IPS DF 6.9 (cell line): ENCODE measurements at regions not wholly inside any gene's neighbourhood (a gene's known extent, or its start where the extent isn't known, plus 50 kb on each side); places are given as distances from the start of the nearest gene placed in this dataset.

Experiments
- DNase-seq: peaks from one replicate; pipeline ENCODE4 v3.0.0-alpha.2; 2013; ENCODE audit warnings: low read depth, low spot score
- H3K27ac ChIP-seq: one replicate; pipeline ENCODE4 v1.5.1; 2013; ENCODE audit warnings: low read length, control low read depth
- H3K27me3 ChIP-seq: 2 replicates; pipeline ENCODE4 v1.6.1; 2013; ENCODE audit warnings: mild to moderate bottlenecking, low read length; ENCODE audit not compliant: control insufficient read depth, insufficient read depth
- H3K36me3 ChIP-seq: 2 replicates; pipeline ENCODE4 v1.6.1; 2013; ENCODE audit warnings: low read length; ENCODE audit not compliant: control insufficient read depth, insufficient read depth
- H3K4me1 ChIP-seq: 2 replicates; pipeline ENCODE4 v1.6.1; 2013; ENCODE audit warnings: low read length; ENCODE audit not compliant: control insufficient read depth, insufficient read depth
- H3K4me3 ChIP-seq: 2 replicates; pipeline ENCODE4 v1.5.1; 2013; ENCODE audit warnings: mild to moderate bottlenecking, low read length
- H3K9me3 ChIP-seq: 2 replicates; pipeline ENCODE4 v1.6.1; 2013; ENCODE audit warnings: low read length, inconsistent platforms; ENCODE audit not compliant: control insufficient read depth, insufficient read depth
- WGBS: extraction: QIAGEN DNeasy Blood & Tissue Kit; methylation state at CpG from one replicate; pipeline ENCODE4 v1.1.7; 2013; ENCODE audit warnings: mixed read lengths, missing lambda C conversion rate; ENCODE audit not compliant: insufficient read length, insufficient coverage; 5-methylcytosine and 5-hydroxymethylcytosine counted together

DNA sequence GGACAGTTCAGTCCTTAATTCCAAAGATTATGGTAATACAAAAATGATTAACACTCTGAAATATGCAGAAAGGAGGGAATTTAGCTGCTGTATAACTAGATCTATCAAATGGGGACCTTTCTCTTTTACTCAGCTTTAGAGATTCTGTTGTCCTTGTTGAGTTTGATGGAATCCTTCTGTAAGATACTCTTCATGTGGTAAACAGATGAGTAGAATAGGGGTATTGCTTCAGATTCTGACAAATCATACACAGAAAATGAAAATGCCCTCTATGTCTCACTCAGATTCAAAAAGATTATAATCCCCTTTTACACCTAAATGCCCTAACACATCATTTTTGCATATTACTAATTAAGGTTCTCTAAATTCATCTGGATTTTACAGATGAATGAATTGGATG, 50.7 kb downstream of the ARHGAP35 start:
- Histone ChIP-seq H3K27ac (no peak overlapping the region), H3K27me3 (no peaks in the 10 kb centered on the region), H3K36me3 (no peaks in the 10 kb centered on the region), H3K9me3 (no peaks in the 10 kb centered on the region), H3K4me3 (no peak overlapping the region), H3K4me1 (peaks cover 2% of the 10 kb centered on the region; the same call in 1 of the 2 replicates)
- DNase-seq: no peak

GRCh38 chr19:46913198-46913851, 52.5 kb downstream of the ARHGAP35 start:
- Histone ChIP-seq H3K27ac (no peak overlapping the region), H3K27me3 (no peaks in the 10 kb centered on the region), H3K9me3 (no peaks in the 10 kb centered on the region), H3K4me1 (peaks cover 2% of the 10 kb centered on the region; the same call in 1 of the 2 replicates), H3K36me3 (no peaks in the 10 kb centered on the region), H3K4me3 (no peak overlapping the region)
- no peak for DNase-seq
- WGBS: no CpG with 5 or more reads among the region's 6 CpGs

DNA sequence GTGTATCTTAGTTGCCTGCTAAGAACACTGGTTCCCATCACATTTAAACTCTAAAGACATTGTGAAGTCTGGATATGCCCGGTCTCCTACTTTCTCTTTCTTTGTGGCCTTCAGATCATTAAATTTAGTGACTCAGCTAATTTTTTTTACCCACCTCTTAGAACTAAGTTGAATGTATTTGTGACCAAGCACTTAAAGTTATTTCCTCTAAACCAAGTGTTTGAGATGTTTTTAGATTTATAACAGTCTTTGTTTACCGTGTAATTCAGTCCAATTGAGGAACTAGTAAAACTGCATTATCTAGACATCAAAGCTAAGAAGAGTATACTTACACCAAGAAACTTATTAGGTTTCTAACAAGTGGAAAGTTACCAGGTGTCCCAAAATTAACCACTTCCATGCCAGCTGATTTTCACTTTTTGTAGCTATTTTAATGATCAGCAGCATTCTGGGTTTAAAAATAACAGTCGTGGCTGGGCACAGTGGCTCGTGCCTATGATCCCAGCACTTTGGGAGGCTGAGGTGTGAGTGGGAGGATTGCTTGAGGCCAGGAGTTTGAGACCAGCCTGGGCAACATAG, 53.1 kb downstream of the ARHGAP35 start:
- no peak overlapping the region for H3K4me3 ChIP-seq
- no peaks in the 10 kb centered on the region for H3K9me3 ChIP-seq
- peaks cover 2% of the 10 kb centered on the region; the same call in 1 of the 2 replicates for H3K4me1 ChIP-seq
- no peak overlapping the region for H3K27ac ChIP-seq
- no peak for DNase-seq
- WGBS: no CpG with 5 or more reads among the region's 4 CpGs
- no peaks in the 10 kb centered on the region for H3K27me3 ChIP-seq
- no peaks in the 10 kb centered on the region for H3K36me3 ChIP-seq

DNA sequence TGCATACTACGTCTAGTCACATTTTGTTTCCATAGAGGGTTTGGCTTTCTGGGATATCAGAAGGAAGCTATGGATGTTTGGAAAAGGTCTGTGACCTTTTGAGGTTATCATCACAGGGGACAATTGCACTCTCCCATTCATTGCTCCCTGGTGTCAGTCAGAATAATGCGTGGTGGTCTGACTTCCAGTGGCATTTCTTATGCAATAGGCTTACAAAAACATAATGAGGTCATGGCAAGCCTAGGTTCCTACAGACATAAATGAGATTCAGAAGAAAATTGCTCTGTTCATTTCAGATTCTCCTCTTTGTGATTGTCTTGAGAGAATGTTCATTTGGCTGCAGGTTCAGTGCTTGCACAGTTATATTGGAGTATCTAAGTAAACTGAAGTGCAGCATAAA, 54.6 kb downstream of the ARHGAP35 start:
- H3K27ac ChIP-seq: no peak overlapping the region

DNA sequence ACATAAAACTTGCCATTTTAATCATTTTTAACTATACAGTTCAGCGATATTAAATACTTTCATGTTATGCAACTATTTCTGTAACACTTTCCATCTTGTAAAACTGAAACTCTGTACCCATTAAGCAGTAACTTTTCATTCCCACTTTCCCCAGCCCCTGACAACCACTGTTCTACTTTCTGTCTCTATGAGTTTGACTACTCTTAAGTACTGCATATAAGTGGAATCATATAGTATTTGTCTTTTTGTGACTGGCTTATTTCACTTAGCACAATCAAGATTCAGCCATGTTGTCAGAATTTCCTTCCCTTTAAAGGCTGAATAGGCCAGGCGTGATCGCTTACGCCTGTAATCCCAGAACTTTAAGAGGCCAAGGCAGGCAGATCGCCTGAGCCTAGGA, 56.2 kb downstream of the ARHGAP35 start:
- no peak for DNase-seq
- Histone ChIP-seq H3K4me3 (no peak overlapping the region), H3K36me3 (peaks cover 2% of the 10 kb centered on the region; the same call in 1 of the 2 replicates), H3K9me3 (no peaks in the 10 kb centered on the region), H3K27ac (no peak overlapping the region), H3K27me3 (no peaks in the 10 kb centered on the region), H3K4me1 (peaks cover 2% of the 10 kb centered on the region; the same call in 1 of the 2 replicates)
- no CpG with 5 or more reads among the region's 5 CpGs for WGBS

More for the DNA sequence above, 54.6 kb downstream of the ARHGAP35 start:
- Histone ChIP-seq H3K4me1 (peaks cover 2% of the 10 kb centered on the region; the same call in 1 of the 2 replicates), H3K4me3 (no peak overlapping the region), H3K36me3 (0 out of 2 replicates have a peak, but pooled peaks cover 1% of the 10 kb centered on the region), H3K9me3 (no peaks in the 10 kb centered on the region), H3K27me3 (no peaks in the 10 kb centered on the region)
- DNase-seq: no peak
- no CpG with 5 or more reads among the region's 2 CpGs for WGBS

DNA sequence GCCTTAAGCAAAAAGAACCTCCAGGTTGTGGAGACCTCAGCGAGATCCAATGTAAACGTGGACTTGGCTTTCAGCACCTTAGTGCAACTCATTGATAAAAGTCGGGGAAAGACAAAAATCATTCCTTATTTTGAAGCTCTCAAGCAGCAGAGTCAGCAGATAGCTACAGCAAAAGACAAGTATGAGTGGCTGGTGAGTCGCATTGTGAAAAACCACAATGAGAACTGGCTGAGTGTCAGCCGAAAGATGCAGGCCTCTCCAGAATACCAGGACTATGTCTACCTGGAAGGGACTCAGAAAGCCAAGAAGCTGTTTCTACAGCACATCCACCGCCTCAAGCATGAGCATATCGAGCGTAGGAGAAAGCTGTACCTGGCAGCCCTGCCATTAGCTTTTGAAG, 58.5 kb downstream of the ARHGAP35 start:
- Histone ChIP-seq H3K9me3 (no peaks in the 10 kb centered on the region), H3K27me3 (no peaks in the 10 kb centered on the region), H3K4me3 (no peak overlapping the region), H3K36me3 (peaks cover 2% of the 10 kb centered on the region; the same call in 1 of the 2 replicates), H3K27ac (no peak overlapping the region), H3K4me1 (no peaks in the 10 kb centered on the region)
- no peak for DNase-seq
- WGBS: no CpG with 5 or more reads among the region's 8 CpGs

DNA sequence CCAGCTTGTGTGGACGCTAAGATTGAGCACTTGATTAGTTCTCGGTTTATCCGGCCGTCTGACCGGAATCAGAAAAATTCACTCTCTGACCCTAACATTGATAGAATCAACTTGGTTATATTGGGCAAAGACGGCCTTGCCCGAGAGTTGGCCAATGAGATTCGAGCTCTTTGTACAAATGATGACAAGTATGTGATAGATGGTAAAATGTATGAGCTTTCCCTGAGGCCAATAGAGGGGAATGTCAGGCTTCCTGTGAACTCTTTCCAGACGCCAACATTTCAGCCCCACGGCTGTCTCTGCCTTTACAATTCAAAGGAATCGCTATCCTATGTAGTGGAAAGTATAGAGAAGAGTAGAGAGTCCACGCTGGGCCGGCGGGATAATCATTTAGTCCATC, 59.6 kb downstream of the ARHGAP35 start:
- Histone ChIP-seq H3K27ac (no peak overlapping the region), H3K9me3 (no peaks in the 10 kb centered on the region), H3K36me3 (peaks cover 2% of the 10 kb centered on the region; the same call in 1 of the 2 replicates), H3K27me3 (no peaks in the 10 kb centered on the region), H3K4me1 (no peaks in the 10 kb centered on the region), H3K4me3 (no peak overlapping the region)
- WGBS: no CpG with 5 or more reads among the region's 14 CpGs
- DNase-seq: no peak

GRCh38 chr19:46921071-46921470, 60.3 kb downstream of the ARHGAP35 start:
- Histone ChIP-seq H3K4me3 (no peak overlapping the region), H3K36me3 (peaks cover 2% of the 10 kb centered on the region; the same call in 1 of the 2 replicates), H3K27ac (no peak overlapping the region), H3K27me3 (no peaks in the 10 kb centered on the region), H3K4me1 (no peaks in the 10 kb centered on the region), H3K9me3 (no peaks in the 10 kb centered on the region)
- no CpG with 5 or more reads among the region's 7 CpGs for WGBS
- DNase-seq: no peak

DNA sequence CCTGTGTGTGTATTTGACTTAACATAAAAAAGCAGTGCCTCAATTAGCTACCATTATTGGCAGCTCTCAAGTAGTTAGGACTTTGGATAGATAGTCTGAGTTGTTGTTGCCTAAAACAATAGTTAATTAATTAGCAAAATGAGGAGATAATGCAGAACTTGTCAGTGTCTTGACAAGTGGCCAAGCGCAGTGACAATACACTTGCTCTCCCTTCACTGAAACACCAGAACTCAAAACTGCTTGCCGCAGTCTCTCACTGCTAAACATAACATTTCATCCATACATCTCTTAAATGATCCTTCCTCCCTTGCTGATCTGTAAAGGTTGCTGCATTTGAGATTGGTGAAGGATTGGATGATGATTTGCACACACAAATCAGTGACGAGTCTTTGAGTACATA, 61.7 kb downstream of the ARHGAP35 start:
- Histone ChIP-seq H3K4me3 (no peak overlapping the region), H3K36me3 (peaks cover 2% of the 10 kb centered on the region; the same call in 1 of the 2 replicates), H3K9me3 (no peaks in the 10 kb centered on the region), H3K4me1 (no peaks in the 10 kb centered on the region), H3K27ac (no peak overlapping the region), H3K27me3 (no peaks in the 10 kb centered on the region)
- no peak for DNase-seq
- WGBS: no CpG with 5 or more reads among the region's 3 CpGs

- Histone ChIP-seq H3K4me3 (no peak overlapping the region), H3K27ac (no peak overlapping the region), H3K36me3 (peaks cover 2% of the 10 kb centered on the region; the same call in 1 of the 2 replicates), H3K27me3 (no peaks in the 10 kb centered on the region), H3K4me1 (no peaks in the 10 kb centered on the region), H3K9me3 (no peaks in the 10 kb centered on the region)
- no CpG with 5 or more reads among the region's 8 CpGs for WGBS
- no peak for DNase-seq
These were observed 64.2 kb downstream of the ARHGAP35 start for GRCh38 chr19:46924874-46925547.
